GM12878 (cell line): ENCODE measurements at regions not wholly inside any gene's neighbourhood (a gene's known extent, or its start where the extent isn't known, plus 50 kb on each side); places are given as distances from the start of the nearest gene placed in this dataset.

Experiments
- ATAC-seq: fragments of 200-7000 bp; cut with Tn5 transposase; 3 replicates; pipeline ENCODE4 v1.9.1; 2020; ENCODE audit warnings: mild to moderate bottlenecking, moderate library complexity
- BruUV-seq: library from RNA; stranded (reverse); fragments of 400-500 nt; replicated peaks from 2 replicates; lab custom pipeline; 2021; lab: Mats Ljungman, UMichigan
- CTCF ChIA-PET: fragments of 300-600 bp; sonication (Branson Sonifier 250); formaldehyde crosslinking; extraction: SDS; loops from one replicate; lab custom pipeline; 2021; ENCODE audit warnings: inconsistent platforms; lab: Yijun Ruan, JAX
- POLR2A ChIA-PET: fragments of 350-600 bp; formaldehyde crosslinking; extraction: SDS; loops from one replicate; lab custom pipeline; 2021; ENCODE audit warnings: inconsistent platforms; lab: Charles Lee
- RAD21 ChIA-PET: fragments of 300-600 bp; sonication (Branson Sonifier 250); formaldehyde crosslinking; loops from one replicate; lab custom pipeline; 2023; ENCODE audit warnings: antibody characterized with exemption; ENCODE audit not compliant: unreplicated experiment; lab: Charles Lee
- SMC1A ChIA-PET: fragments of 300-600 bp; sonication (Branson Sonifier 250); formaldehyde crosslinking; loops from one replicate; lab custom pipeline; 2023; ENCODE audit not compliant: unreplicated experiment, uncharacterized antibody; lab: Charles Lee
- DNase-seq: peaks from one replicate; pipeline ENCODE4 v3.0.0-alpha.2; 2011; ENCODE audit warnings: low read depth, low spot score
- FAIRE-seq: peaks from 3 replicates; lab custom pipeline; 2011; peaks lifted over from hg19 to GRCh38; lab: Jason Lieb, UNC
- H2AFZ ChIP-seq: 2 replicates; pipeline ENCODE4 v1.6.0; 2011; ENCODE audit warnings: low read depth, low read length, control low read depth; ENCODE audit not compliant: control insufficient read depth
- H3K27ac ChIP-seq: 2 replicates; pipeline ENCODE4 v1.5.1; 2011; ENCODE audit warnings: control low read depth; ENCODE audit not compliant: control insufficient read depth, insufficient read depth
- H3K27me3 ChIP-seq, 2 experiments: replicated peaks in 1 of 2; 2 replicates each; pipeline versions ENCODE4 v1.6.0 to v1.6.1; 2011; ENCODE audit warnings: low read length in 1 of 2; ENCODE audit not compliant: control insufficient read depth in 2 of 2, insufficient read depth in 2 of 2
- H3K36me3 ChIP-seq, 2 experiments: 2 replicates each; pipeline ENCODE4 v1.5.1; 2011; ENCODE audit warnings: low read length in 1 of 2; ENCODE audit not compliant: control insufficient read depth in 2 of 2, insufficient read depth in 2 of 2
- H3K4me1 ChIP-seq: 2 replicates; pipeline ENCODE4 v1.6.1; 2011; ENCODE audit warnings: mild to moderate bottlenecking, low read length, moderate library complexity, mixed read lengths; ENCODE audit not compliant: control insufficient read depth, insufficient read depth
- H3K4me2 ChIP-seq: 2 replicates; pipeline ENCODE4 v1.6.0; 2011; ENCODE audit warnings: control low read depth; ENCODE audit not compliant: control insufficient read depth, insufficient read depth
- H3K4me3 ChIP-seq: fragments of 200-600 bp; sonication (generic); 2 replicates; pipeline ENCODE4 v1.5.1; 2016
- H3K79me2 ChIP-seq: 2 replicates; pipeline ENCODE4 v1.6.0; 2011; ENCODE audit warnings: low read length; ENCODE audit not compliant: control insufficient read depth, insufficient read depth
- H3K9ac ChIP-seq: 2 replicates; pipeline ENCODE4 v1.8.0; 2011; ENCODE audit warnings: low read length, control low read depth, mixed read lengths; ENCODE audit not compliant: control insufficient read depth, insufficient read depth
- H3K9me3 ChIP-seq: replicated peaks from 3 replicates; pipeline ENCODE4 v1.5.1; 2011; ENCODE audit warnings: mild to moderate bottlenecking, low read length; ENCODE audit not compliant: control insufficient read depth, insufficient read depth
- H4K20me1 ChIP-seq: 2 replicates; pipeline ENCODE4 v1.6.0; 2011; ENCODE audit not compliant: control insufficient read depth, insufficient read depth
- ATF7 ChIP-seq: fragments of 450-650 bp; IDR thresholded peaks from 2 replicates; pipeline ENCODE4 v1.6.1; 2016; ENCODE audit warnings: low read depth, mild to moderate bottlenecking
- BCLAF1 ChIP-seq: fragments of 450-650 bp; IDR thresholded peaks from 2 replicates; pipeline ENCODE4 v1.6.1; 2017; ENCODE audit warnings: antibody characterized with exemption, mild to moderate bottlenecking, moderate library complexity
- BMI1 ChIP-seq: fragments of 450-650 bp; IDR thresholded peaks from 2 replicates; pipeline ENCODE4 v1.6.1; 2016; ENCODE audit warnings: mild to moderate bottlenecking, moderate library complexity, borderline replicate concordance
- CHD1 ChIP-seq: IDR thresholded peaks from 2 replicates; pipeline ENCODE4 v1.6.1; 2012; ENCODE audit warnings: low read depth, low read length, improper control_type of control experiment
- CHD2 ChIP-seq: IDR thresholded peaks from 2 replicates; pipeline ENCODE4 v1.6.1; 2011; ENCODE audit warnings: low read depth, low read length, improper control_type of control experiment, borderline replicate concordance
- EP300 ChIP-seq, 2 experiments: fragments of 150-350 bp in 1 of 2; IDR thresholded peaks; 2 replicates each; pipeline ENCODE4 v1.6.1; 2011 to 2012; ENCODE audit warnings: low read depth in 2 of 2, low read length in 2 of 2, borderline replicate concordance in 1 of 2, improper control_type of control experiment in 1 of 2, inconsistent platforms in 1 of 2; ENCODE audit not compliant: control insufficient read depth in 1 of 2
- GATAD2B ChIP-seq: fragments of 450-650 bp; conservative IDR thresholded peaks from 2 replicates; pipeline ENCODE4 v1.6.1; 2017; ENCODE audit warnings: low read depth, mild to moderate bottlenecking, moderate library complexity
- IKZF2 ChIP-seq, 2 experiments: fragments of 450-650 bp; IDR thresholded peaks; 2 replicates each; pipeline ENCODE4 v1.6.1; 2017; ENCODE audit warnings: mild to moderate bottlenecking in 2 of 2, moderate library complexity in 2 of 2
- JUNB ChIP-seq: IDR thresholded peaks from 2 replicates; pipeline ENCODE4 v1.6.1; 2016; ENCODE audit warnings: antibody characterized with exemption, mild to moderate bottlenecking
- JUND ChIP-seq: IDR thresholded peaks from 2 replicates; pipeline ENCODE4 v1.6.1; 2012; ENCODE audit warnings: low read depth, mild to moderate bottlenecking, low read length, improper control_type of control experiment, moderate library complexity
- MYC ChIP-seq: IDR thresholded peaks from 2 replicates; pipeline ENCODE4 v1.6.1; 2011; ENCODE audit warnings: mild to moderate bottlenecking, low read length, moderate library complexity, inconsistent platforms; ENCODE audit not compliant: insufficient read depth, insufficient replicate concordance, insufficient read length, severe bottlenecking
- NFXL1 ChIP-seq: fragments of 450-650 bp; IDR thresholded peaks from 2 replicates; pipeline ENCODE4 v1.6.1; 2017; ENCODE audit warnings: antibody characterized with exemption, mild to moderate bottlenecking, borderline replicate concordance
- PBX3 ChIP-seq: IDR thresholded peaks from 2 replicates; pipeline ENCODE4 v1.6.1; 2011; ENCODE audit warnings: mild to moderate bottlenecking, low read depth, low read length, moderate library complexity; ENCODE audit not compliant: insufficient replicate concordance
- SMAD5 ChIP-seq: IDR thresholded peaks from 2 replicates; pipeline ENCODE4 v1.6.1; 2016; ENCODE audit warnings: antibody characterized with exemption, low read depth
- SREBF2 ChIP-seq: IDR thresholded peaks from 2 replicates; pipeline ENCODE4 v1.6.1; 2012; ENCODE audit warnings: mild to moderate bottlenecking, low read length
- SRF ChIP-seq, 2 experiments: IDR thresholded peaks; 2 replicates each; pipeline ENCODE4 v1.6.1; 2011; ENCODE audit warnings: low read depth in 2 of 2, low read length in 2 of 2, mild to moderate bottlenecking in 1 of 2, moderate library complexity in 1 of 2
- TCF3 ChIP-seq: IDR thresholded peaks from 2 replicates; pipeline ENCODE4 v1.6.1; 2012; ENCODE audit warnings: low read depth, mild to moderate bottlenecking, low read length, borderline replicate concordance; ENCODE audit not compliant: insufficient read depth
- YY1 ChIP-seq: IDR thresholded peaks from 2 replicates; pipeline ENCODE4 v1.6.1; 2011; ENCODE audit warnings: low read depth, mild to moderate bottlenecking, low read length
- ZZZ3 ChIP-seq: IDR thresholded peaks from 2 replicates; pipeline ENCODE4 v1.6.1; 2011; ENCODE audit warnings: low read depth; ENCODE audit not compliant: control insufficient read depth, insufficient read length
- WGBS: methylation state at CpG from one replicate; pipeline ENCODE4 v1.1.6; 2016; ENCODE audit warnings: low lambda C conversion rate; ENCODE audit not compliant: insufficient replicate concordance, insufficient coverage; ENCODE audit errors: missing lambda C conversion rate; 5-methylcytosine and 5-hydroxymethylcytosine counted together
- in situ Hi-C: fragments of 300-500 bp; cut with MboI; formaldehyde crosslinking; loops from 9 replicates; pipeline ENCODE4 v1.14.3; 2018; ENCODE audit warnings: mixed read lengths
- intact Hi-C: fragments of 100-400 bp; cut with micrococcal nuclease; formaldehyde crosslinking; loops from one replicate; pipeline ENCODE4 v1.14.2; 2022; ENCODE audit not compliant: unreplicated experiment

DNA sequence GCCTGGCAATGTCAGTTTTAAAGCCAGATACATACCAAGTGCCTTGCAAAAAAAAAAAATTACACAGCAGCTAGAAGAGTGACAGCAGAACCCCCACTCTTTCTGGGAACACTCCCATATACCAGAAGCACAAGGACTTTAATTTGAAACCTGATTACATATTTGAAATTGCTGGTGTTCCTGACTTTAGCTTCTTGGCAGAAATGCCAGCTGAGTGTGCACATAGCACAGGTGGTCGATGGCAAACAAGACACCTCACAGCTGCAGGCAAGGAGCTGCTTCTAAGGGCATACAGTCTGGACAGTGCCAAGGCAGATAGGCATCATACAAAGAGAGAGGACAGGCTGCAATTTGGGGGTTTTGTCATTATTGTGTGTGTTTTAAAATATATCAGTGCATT, 150.7 kb upstream of the SGK1 start:
- no peak overlapping the region for H3K4me2 ChIP-seq
- no peak for ATAC-seq
- ChIA-PET RAD21 (interaction anchor here (1.5 kb wide), 1 partner anchor 172 kb away, joined by 3 read pairs; no protein-coding TSS in a partner anchor), POLR2A (interaction anchor here (0.6 kb wide), 1 partner anchor 431 kb away, joined by 4 read pairs; no protein-coding TSS in a partner anchor), SMC1A (interaction anchor here (1.6 kb wide), 1 partner anchor 17 kb away, joined by 4 read pairs; no protein-coding TSS in a partner anchor), CTCF (interaction anchor here (0.5 to 0.6 kb wide), 2 partner anchors 45 to 155 kb away, joined by 3 read pairs; no protein-coding TSS in a partner anchor)
- H3K4me3 ChIP-seq: no peak overlapping the region
- H3K27ac ChIP-seq: no peak overlapping the region
- no peaks in the 10 kb centered on the region for H3K79me2 ChIP-seq
- no peak for DNase-seq
- 15% methylated on average over 1 of the region's 1 CpG for WGBS
- H3K4me1 ChIP-seq: peaks cover 6% of the 10 kb centered on the region
- FAIRE-seq: no peak
- intact Hi-C loops (no loop called here), in situ Hi-C loops (no loop called here)
- H3K9me3 ChIP-seq: no peaks in the 10 kb centered on the region
- no peak overlapping the region for H2AFZ ChIP-seq
- no peak for TF ChIP-seq SRF (IDR thresholded peaks at IDR 0.05; ENCODE audit: low read depth in 2 of 2, low read length in 2 of 2)
- TF ChIP-seq SMAD5: no peak
- no peak for TF ChIP-seq BMI1
- TF ChIP-seq YY1: no peak
- TF ChIP-seq SREBF2: no peak
- TF ChIP-seq PBX3: no peak
- TF ChIP-seq IKZF2 (IDR thresholded peaks at IDR 0.05): no peak
- no peak for TF ChIP-seq JUNB
- no peak for TF ChIP-seq BCLAF1
- TF ChIP-seq ZZZ3: no peak
- TF ChIP-seq CHD1: no peak
- no peak for TF ChIP-seq GATAD2B
- no peak for TF ChIP-seq TCF3
- no peak for TF ChIP-seq JUND
- no peak for TF ChIP-seq ATF7
- TF ChIP-seq CHD2: no peak
- TF ChIP-seq EP300 (IDR thresholded peaks at IDR 0.05; ENCODE audit: borderline replicate concordance in 1 of 2, control insufficient read depth in 1 of 2, low read depth in 2 of 2, low read length in 2 of 2): no peak
- TF ChIP-seq NFXL1: no peak
- TF ChIP-seq MYC: no peak
- BruUV-seq: no TSS peak
- no peaks in the 10 kb centered on the region; a peak in 1 of 4 replicates for H3K27me3 ChIP-seq
- H3K36me3 ChIP-seq: no peaks in the 10 kb centered on the region
- no peaks in the 10 kb centered on the region for H4K20me1 ChIP-seq
- H3K9ac ChIP-seq: no peak overlapping the region
